ENCODE measurements at regions not wholly inside any gene's neighbourhood (a gene's known extent, or its start where the extent isn't known, plus 50 kb on each side); places are given as distances from the start of the nearest gene placed in this dataset.

DNA sequence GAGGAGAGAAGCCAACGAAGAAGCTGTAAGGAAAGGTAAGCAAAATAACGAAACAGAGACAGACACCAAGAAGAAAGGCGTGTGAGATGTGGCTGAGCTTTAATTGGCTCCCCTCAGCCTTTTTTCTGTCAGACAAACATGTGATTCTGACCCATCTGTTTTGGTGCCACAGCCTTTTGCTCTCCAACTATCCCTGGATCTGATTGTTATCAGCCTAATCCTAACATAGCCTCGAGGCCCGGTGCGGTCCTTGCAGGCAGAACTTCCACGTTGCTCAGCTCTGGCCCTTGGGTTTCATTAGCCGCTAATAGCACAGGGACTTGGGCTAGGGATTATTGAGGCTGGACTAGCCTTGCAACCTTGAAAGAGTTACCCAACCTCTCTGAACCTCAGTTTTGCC is 57.9 kb upstream of the CACNA2D3 start:
- H3K27me3 ChIP-seq (ENCODE audit: insufficient read depth, low read depth, severe bottlenecking): no peaks in the 10 kb centered on the region
- no peak overlapping the region for H3K4me3 ChIP-seq (ENCODE audit: low read depth, low read length)
- H3K27ac ChIP-seq: no peak overlapping the region
- H3K9me3 ChIP-seq (ENCODE audit: severe bottlenecking): no peaks in the 10 kb centered on the region
- no peak for DNase-seq
- no peak for TF ChIP-seq CTCF (IDR thresholded peaks at IDR 0.05; ENCODE audit: low read depth, low read length)
- no peaks in the 10 kb centered on the region for H3K36me3 ChIP-seq

GRCh38 chr3:54062546-54062945 is 59.8 kb upstream of the CACNA2D3 start:
- no peak for DNase-seq
- no peak overlapping the region for H3K4me3 ChIP-seq (ENCODE audit: low read depth, low read length)
- H3K9me3 ChIP-seq (ENCODE audit: severe bottlenecking): no peaks in the 10 kb centered on the region
- no peaks in the 10 kb centered on the region for H3K27me3 ChIP-seq (ENCODE audit: insufficient read depth, low read depth, severe bottlenecking)
- H3K36me3 ChIP-seq: no peaks in the 10 kb centered on the region
- TF ChIP-seq CTCF (IDR thresholded peaks at IDR 0.05; ENCODE audit: low read depth, low read length): no peak
- H3K27ac ChIP-seq: no peak overlapping the region

GRCh38 chr3:54056521-54056920 is 65.8 kb upstream of the CACNA2D3 start:
- TF ChIP-seq CTCF (IDR thresholded peaks at IDR 0.05; ENCODE audit: low read depth, low read length): no peak
- H3K36me3 ChIP-seq: no peaks in the 10 kb centered on the region
- H3K27ac ChIP-seq: no peak overlapping the region
- no peaks in the 10 kb centered on the region for H3K9me3 ChIP-seq (ENCODE audit: severe bottlenecking)
- no peaks in the 10 kb centered on the region for H3K27me3 ChIP-seq (ENCODE audit: insufficient read depth, low read depth, severe bottlenecking)
- H3K4me3 ChIP-seq (ENCODE audit: low read depth, low read length): no peak overlapping the region
- no peak for DNase-seq

- Histone ChIP-seq H3K36me3 (no peaks in the 10 kb centered on the region), H3K9me3 (ENCODE audit: severe bottlenecking) (no peaks in the 10 kb centered on the region), H3K4me3 (ENCODE audit: low read depth, low read length) (no peak overlapping the region), H3K27me3 (ENCODE audit: insufficient read depth, low read depth, severe bottlenecking) (no peaks in the 10 kb centered on the region), H3K27ac (no peak overlapping the region)
- no peak for DNase-seq
- TF ChIP-seq CTCF (IDR thresholded peaks at IDR 0.05; ENCODE audit: low read depth, low read length): no peak
Observed at GRCh38 chr3:54053882-54054281, 68.5 kb upstream of the CACNA2D3 start.

DNA sequence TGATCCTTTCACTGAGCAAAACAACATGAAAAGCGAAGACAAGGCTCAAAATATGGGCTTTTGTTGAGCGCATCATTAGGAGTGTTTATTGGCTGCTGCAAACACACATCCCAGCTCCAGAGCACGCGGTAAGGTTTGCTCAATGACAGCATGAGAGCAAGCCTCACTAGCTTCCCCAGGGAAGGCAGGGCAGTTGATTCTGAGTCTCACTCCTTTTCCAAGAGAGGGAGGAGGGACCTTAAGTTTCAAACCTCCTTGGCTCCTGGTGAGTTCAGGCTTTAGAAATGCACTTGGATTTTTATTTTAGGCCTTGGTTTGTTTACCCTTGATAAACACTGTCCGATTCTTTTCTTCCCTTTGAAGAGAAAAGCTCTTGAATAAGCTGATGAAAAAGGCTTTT is 69.1 kb upstream of the CACNA2D3 start:
- H3K36me3 ChIP-seq: no peaks in the 10 kb centered on the region
- TF ChIP-seq CTCF (IDR thresholded peaks at IDR 0.05; ENCODE audit: low read depth, low read length): no peak
- no peak overlapping the region for H3K4me3 ChIP-seq (ENCODE audit: low read depth, low read length)
- H3K27me3 ChIP-seq (ENCODE audit: insufficient read depth, low read depth, severe bottlenecking): no peaks in the 10 kb centered on the region
- H3K27ac ChIP-seq: no peak overlapping the region
- no peaks in the 10 kb centered on the region for H3K9me3 ChIP-seq (ENCODE audit: severe bottlenecking)
- DNase-seq: no peak

DNA sequence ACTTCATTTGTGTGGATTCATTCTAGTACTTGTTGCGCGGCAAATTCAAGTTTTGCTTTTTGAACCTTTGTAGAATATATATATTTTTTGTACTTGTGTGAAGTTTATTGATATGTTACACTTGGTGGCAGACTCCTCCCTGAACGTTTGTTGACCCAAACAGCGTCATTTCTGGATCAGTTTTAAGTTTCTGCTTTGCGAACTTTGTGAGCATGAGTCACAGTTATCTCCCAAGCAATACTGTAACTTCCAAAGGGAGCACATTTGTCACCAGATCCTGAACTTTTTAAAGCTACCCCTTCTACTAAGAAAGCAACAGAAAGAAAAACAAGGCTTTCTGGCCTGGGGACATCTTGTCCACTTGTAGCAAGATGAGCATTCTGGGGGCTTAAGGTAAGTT is 74.8 kb upstream of the CACNA2D3 start:
- no peak for DNase-seq
- no peaks in the 10 kb centered on the region for H3K9me3 ChIP-seq (ENCODE audit: severe bottlenecking)
- no peaks in the 10 kb centered on the region for H3K36me3 ChIP-seq
- no peak for TF ChIP-seq CTCF (IDR thresholded peaks at IDR 0.05; ENCODE audit: low read depth, low read length)
- H3K27ac ChIP-seq: no peak overlapping the region
- H3K27me3 ChIP-seq (ENCODE audit: insufficient read depth, low read depth, severe bottlenecking): no peaks in the 10 kb centered on the region
- no peak overlapping the region for H3K4me3 ChIP-seq (ENCODE audit: low read depth, low read length)
